Fibroblast of skin of back (primary cell): ENCODE measurements at regions not wholly inside any gene's neighbourhood (a gene's known extent, or its start where the extent isn't known, plus 50 kb on each side); places are given as distances from the start of the nearest gene placed in this dataset.

Experiments used
- DNase-seq: peaks from one replicate; pipeline ENCODE4 v3.0.0-alpha.2; 2013

DNA sequence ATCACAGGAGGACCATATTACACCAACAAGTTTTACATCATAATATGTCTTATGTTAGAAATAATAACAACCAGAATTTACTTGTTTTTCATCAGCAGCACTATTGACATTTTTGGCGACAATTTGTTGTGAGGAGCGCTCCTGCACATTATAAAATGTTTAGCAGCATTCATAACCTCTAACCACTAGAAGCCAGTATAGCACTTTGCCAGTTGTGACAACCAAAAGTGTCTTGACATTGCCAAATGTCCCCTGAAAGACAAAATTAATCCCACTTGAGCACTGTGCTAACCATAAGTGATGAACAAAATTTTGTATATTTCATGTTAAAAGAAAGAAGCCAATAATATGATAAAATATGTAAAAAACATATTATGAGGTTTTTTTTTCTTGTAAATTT lies 356.9 kb upstream of the LMO3 start:
- DNase-seq, result no peak

DNA sequence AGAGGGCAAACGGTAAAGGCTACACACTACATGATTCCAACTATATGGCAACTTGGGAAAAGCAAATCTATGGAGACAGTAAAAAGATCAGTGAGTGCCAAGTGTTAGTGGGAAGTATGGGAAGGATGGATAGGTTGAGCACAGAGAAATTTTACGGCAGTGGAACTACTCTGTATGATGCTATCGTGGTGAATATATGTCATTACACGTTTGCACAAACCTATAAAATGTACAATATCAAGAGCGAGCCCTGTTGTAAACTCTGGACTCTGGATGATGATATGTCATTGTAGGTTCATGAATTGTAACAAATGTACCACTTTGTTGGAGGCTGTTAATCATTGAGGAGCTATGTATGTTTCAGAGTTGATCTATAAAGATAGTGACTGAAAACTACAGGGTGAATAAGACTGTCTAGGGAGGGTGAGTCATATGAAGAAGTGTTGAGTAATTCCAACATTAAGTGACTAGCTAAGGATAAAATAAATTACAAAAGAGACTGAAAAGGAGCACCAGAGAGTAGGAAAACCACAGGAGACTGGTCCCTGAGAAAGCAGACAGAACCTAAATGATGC lies 349.2 kb upstream of the LMO3 start:
- DNase-seq, result no peak

DNA sequence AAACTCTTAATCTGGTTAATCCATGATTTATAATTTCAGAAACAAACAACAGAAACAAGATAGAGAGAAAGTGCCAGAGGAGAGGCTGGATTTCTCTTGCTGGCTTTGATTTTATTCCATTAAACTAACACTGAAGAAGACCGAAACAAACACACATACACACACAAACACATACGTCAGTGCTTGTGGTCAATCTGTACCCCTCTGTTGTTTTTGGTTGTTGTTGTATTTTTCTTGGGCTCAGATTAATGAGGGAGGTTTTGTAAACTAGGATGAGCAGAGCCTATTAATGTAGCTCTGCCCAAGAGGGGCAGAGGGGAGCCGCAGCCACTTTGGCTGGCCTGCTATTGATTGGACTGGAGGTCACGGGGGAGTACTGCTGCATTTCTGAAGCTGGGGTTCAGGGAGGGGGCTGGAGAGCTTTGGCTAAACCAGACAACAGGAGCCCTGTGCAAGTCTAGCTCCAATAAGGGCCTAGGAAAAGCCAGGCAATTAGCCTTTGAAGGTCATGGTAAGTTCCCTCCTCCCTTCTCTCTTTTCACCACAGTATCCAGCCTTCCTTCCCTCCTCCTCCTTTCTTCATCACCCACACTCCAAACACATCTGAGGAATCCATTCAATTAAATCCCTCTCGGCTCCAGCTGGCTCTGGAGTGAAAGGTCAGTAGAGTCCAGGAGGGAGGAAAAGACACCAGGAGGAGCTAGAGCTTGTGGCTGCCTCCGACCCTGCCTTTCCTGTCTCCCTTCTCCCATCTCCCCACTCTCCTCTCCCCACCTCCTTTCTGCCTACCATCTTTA lies 344.1 kb upstream of the LMO3 start:
- no peak for DNase-seq

DNA sequence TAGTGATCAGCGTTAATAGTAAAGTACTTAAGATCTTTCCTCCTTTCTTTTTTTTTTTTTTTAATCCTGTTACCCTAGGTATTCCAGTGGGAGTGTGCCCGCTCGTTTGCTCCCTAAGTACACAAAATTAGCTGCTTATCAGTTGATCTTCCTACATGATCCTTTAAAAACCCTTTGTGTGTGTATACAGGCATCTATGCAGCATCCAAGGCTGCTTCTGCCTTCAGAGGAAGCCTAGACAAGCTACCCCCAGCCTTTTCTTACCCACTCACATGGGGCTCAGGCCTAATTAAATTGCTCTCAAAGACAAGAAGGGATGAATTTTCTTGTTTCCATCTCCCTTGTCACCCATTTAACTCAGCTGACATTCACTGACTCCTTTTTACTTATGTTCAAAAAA lies 343.4 kb upstream of the LMO3 start:
- DNase-seq, result no peak

DNA sequence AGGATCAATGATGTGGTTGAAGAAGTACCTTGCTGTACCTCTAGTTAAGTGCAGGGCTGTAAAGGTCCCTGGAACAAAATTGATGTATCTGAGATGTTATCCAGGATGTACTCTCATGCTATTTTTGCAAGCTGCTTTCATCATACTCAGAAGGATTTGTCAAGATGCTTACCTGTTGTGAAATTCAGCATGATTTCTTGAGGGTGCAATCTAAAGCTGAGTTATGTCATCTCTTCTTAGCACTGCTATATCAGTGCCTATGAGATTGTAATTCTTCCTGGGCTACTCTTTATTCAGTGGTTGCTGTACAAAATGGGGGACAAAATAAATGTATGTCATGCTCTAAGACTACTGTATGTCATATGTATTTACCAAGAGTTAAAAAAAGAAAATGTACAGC lies 340.7 kb upstream of the LMO3 start:
- no peak for DNase-seq

DNA sequence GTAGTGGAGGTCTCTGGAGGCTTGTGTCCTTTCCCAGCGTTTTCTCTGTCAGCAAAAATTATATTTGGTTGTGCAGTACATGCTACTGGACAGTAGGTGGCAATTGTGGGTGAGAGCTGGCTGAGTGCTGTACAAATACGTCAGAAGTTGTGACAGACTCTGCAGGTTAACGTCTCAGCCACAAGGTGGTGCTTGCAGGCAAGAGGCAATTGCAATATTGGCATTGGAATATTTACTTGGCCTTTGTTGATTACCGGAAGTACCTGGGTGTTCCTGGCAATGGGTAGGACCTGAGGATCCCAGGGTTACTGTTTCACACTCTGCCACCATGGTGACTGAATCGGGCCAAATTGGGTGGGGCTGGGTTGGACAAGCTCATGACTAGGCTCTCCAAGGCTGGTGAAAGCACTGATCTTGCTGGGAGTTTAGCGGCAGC lies 333.9 kb upstream of the LMO3 start:
- DNase-seq, result peak; percentile 29

DNA sequence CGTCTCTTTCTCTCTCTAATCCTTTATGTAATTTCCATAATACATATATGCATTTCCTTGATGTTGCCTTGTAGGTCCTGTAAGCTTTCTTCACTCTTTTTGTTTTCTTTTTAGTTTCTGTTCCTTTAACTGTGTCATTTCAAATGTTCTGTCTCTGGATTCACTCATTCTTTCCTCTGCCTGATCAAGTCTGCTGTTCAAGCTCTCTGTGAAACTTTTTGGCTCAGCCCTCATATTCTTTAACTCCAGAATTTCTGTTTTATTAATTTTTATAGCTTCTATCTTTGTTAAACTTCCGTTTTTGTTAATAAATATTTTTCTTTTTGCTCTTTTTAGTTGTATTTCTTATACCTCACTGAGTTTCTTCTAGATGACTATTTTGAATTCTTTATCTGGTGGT lies 321.3 kb upstream of the LMO3 start:
- no peak for DNase-seq

DNA sequence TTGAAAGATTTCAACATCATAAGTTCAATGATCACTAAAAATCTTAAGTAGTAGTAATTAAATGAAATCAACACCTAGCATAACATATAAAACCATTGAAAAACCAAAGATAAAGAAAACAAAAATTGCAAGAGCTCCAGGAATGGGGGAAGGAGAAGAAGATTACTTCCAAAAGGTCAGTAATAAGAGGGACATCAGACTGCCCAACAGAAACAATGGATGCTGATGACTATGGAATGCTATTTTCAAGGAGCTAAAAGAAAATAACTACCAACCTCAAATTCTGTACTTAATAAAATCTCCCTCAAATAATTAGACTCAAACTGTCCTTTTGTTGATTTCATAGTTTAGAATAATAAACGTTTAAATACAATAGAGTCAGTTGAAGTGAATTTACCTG lies 314.5 kb upstream of the LMO3 start:
- no peak for DNase-seq

DNA sequence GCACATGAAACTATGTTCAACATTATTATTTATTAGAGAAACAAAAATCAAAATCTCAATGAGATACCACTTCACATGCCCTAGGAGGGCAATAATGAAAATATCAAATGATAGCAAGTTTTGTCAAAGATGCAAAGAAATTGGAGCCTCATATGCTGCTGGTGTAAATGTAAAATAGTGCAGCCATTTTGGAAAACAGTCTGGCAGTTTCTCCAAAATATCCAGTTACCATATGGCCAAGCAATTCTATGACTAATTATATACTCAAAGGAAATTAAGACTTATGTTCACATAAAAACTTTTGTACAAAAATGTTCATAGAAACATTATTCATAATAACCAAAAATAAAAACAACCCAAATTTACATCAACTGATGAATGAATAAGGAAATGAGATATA lies 313.6 kb upstream of the LMO3 start:
- no peak for DNase-seq

DNA sequence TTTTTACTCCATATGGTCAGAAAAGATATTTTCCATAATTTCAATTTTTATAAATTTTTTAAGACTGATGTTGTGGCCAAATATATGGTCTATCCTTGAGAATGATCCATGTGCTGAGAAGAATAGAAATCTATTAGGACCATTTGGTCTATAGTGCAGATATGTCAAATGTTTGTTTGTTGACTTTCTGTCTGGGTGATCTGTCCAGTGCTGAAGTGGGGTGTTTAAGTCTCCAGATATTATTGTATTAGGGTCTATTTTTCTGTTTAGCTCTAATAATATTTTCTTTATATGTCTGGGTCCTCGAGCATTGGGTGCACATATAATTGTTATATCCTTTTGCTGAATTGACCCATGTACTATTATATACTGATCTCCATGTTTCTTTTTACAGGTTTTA lies 308.9 kb upstream of the LMO3 start:
- no peak for DNase-seq

DNA sequence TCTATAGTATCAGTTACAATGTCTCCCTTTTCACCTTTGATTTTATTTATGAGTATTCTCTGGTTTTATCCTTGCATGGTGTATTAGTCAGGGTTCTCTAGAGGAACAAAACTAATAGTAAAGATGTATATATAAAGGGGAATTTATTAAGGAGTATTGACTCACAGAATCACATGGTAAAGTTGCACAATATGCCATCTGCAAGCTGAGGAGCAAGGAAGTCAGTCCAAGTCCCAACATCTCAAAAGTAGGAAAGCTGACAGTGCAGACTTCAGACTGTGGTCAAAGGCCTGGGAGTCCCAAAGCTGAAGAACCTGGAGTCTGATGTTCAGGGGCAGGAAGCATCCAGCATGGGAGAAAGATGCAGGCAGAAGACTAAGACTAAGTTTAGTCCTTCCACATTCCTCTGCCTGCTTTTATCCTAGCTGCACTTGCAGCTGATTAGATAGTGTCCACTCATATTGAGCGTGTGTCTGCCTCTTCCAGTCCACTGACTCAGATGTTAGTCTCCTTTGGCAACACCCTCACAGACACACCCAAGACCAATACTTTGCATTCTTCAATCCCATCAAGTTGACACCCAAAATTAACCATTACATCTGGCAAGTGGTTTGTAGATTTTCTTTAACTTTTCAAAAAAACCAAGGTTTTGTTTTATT lies 308.0 kb upstream of the LMO3 start:
- DNase-seq, result no peak

DNA sequence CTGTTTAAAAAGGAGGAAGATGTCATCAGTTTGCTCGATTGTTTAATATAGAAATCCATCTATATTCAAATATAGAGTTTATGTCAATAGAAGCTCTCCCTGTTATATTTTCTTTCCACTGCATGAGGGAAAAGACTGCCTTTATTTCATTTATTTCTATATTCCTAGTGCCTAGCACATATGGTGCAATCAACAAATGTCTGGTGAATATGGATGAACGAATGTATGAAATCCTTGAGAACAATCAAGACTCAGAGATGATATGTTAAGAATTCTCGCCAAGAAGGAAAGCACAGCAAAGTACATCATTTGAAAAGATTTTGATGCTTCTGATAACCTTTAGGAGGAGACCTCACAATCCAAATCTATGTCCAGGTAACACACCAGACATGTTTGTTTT lies 296.0 kb upstream of the LMO3 start:
- no peak for DNase-seq

DNA sequence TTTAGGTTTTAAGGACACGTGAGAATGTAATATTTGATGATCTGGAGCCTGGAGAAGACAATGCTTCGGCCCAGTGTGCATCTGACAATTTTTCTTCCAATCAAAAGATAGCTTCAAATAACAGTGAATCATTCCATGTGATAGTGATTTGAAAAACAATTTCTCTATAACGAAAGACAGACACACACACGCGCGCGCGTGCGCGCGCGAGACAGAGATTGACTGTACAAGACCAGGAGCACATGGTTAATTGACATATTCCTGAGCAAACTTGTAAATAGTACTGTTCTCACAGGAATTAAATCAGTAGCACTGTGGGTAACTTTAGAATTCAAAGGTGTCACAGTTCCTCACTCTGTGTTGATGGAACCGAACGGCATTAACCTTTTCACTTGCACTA lies 287.5 kb upstream of the LMO3 start:
- DNase-seq, result no peak

DNA sequence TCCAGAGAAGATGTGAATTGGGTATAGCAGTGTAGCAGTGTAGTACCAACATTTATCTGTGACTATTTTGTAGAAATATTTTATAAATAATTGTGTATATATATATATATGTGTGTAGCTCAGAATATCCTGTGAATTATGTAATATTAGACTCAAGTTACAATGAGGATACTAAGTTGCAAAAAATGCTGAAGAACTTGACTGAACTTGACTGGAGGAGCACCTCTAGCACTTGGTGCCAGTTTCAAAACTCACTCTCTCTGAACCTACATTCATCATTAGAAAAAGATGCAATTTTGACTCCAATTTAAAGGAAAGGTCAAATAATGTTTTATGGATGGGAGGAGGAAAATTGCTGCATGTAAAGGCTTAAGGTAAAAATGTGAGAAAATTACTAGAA lies 285.7 kb upstream of the LMO3 start:
- DNase-seq, result no peak

DNA sequence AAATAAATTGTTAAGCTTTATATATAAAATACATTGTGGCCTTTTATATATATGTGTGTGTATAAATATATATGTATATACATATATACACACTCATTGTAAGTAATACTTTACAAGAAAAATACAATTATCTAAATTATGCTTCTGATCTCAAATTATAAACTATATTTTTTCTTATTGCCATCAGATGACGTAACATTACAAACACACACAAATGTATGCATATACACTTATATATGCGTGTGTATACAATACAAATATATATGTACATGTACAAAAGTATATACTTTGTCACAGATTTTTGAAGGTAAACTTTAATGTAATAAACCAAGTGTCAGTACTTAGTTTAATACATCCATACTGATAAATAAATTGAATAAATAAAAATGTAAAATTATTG lies 278.9 kb upstream of the LMO3 start:
- DNase-seq, result no peak

DNA sequence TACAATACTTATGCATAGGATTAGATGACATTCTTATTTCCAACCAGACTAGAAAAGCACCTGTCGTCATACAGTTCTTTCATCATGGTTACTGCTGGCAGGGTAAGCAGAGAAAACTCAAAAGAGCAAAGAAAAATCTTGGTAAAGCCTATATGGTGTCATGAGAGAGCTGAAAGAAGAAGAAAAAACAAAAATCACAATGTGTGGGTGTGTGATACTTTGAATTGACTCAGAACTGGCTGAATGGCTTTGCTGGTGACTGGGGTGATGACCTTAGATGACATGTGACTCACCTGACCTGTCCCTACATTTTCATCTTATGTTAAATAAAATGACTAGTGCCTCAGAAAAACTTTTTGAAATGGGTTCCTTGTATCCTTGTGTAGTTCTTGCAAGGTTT lies 278.1 kb upstream of the LMO3 start:
- DNase-seq, result no peak

DNA sequence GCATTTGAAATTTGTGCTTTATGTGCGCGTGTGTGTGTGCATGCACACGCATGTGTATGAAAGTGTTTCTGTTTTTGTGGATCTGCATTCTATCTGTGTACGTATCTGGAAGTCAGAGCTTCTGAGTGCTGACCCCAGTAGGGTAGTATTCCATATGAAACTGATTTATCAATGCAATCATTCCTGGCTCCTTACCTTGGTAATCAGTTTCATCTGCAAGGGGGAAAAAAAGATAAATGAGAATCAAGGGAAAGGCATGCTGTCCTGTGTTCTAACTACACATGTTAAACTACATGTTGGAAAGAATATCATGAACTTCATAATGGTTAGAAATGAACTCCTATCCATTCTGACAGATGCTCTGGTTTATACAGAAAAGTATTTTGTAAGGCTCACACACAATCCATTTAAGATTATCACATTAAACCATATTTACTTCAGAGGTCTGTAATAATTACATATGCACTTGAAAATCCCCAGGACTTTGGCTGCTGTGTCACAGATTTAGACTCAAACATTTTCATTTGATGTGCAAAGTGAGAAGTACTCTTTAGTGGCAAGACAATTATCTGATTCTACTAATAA lies 276.1 kb upstream of the LMO3 start:
- no peak for DNase-seq

DNA sequence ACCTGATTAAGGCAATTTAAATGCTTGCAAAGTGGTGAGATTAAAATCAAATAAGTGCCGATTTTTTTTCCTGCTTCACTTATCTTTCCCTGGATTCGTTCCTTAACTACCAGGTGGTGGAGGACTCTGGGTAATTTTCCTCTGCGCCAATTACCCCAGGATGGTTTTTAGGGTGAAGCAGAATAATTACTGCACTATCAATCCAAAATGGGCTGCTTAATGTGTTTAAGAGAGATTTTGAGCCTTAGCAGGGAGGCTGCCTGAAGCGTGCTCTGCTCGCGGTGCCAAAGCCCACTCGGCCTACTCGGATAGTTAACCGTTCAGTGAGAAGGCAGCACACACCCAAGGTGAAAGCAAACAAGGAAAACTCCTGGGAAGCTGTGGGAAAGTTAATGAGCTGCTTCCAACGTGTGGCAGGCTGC lies 274.9 kb upstream of the LMO3 start:
- DNase-seq, result no peak

DNA sequence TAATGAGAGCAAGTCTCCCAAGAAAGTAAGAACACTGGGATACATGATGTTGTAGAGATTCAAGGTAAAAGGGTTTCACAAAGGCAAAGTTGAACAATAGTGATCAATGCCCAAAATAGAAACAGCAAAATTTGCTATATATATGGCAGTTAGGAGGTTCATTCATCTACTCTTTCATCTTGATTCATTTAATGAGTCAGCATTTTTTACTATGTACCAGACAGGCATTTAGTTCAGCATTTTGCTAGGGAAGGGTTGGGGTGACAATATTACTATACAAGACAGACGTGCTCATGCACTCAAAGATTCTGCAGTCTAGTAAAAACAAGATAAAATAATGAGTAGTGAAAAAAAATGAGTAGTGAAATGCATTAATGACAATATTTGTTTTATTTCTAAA lies 264.9 kb upstream of the LMO3 start:
- no peak for DNase-seq

DNA sequence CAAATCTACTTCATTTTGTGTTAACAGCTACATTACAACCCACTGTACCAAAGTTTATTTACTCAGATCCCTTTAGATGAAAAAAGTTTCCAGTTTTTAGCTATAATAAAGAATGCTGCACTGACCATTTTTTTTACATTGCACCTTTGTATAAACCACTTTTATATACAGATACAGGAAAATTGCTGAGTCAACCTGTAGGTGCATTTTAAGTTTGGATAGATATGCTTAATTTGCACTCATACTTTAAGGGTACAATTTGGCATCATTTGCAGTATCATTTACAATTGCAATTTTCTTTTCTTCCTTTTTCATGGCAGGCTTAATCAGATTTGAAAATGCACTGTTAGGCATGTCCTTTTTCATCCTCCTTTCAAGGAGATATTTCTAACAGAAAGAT lies 257.8 kb upstream of the LMO3 start:
- no peak for DNase-seq

DNA sequence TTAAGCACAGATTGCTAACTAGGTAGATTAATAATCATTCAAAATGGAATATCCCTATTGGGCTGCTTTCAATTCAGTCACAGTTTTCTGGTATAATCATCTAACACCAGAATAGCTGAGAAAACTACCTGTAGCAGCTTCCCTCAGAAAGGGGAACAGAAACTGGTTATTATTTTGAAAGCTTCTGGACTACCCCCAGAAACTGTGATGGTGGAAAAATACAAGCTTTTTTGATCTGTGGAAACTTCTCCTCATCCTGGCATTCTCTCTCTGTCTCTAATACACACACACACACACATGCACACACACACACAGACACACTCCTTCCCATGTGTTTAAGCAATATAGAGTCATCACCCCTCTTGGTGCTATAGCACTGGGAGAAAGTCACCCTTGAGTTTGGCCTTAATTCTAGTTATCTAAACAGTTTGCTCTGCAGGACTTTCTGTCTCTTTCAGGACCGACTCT lies 251.5 kb upstream of the LMO3 start:
- DNase-seq, result no peak

DNA sequence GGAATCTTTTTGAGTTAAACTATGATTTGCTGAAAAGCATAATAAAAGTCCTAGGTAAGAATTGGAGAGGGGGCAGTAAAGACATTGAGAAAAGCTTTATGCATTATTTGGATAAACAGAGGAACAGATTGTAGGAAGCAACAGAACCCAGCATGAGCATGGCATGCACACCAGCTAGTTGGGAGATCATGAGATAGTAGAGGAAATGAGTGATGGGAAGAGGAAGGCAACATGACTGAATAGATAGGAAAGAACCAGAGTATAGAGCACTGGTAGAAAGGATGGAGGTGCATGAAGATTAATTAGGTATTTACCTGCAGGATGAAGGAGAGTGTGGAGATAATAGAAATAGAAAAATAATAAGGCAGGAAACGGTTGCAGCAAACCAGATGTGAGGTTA lies 248.5 kb upstream of the LMO3 start:
- DNase-seq, result no peak

DNA sequence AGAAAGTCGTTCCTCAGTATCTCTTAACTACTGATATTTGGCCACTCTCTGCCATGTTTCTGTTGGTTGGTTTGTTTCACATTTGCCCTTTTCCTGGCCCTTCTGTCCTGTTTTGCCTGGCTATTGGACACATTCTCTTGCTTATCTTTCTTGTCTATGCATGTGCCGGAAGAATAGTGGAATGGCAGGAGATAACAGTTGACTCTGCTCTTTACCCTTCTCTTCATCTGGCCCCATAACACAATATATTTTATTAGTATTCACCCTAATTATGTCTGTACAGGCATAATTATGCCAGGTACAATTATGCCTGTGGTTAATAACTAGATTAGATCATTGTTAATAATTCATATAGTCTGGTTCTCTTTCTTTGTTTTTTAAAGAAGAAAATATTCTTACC lies 243.5 kb upstream of the LMO3 start:
- DNase-seq, result no peak

DNA sequence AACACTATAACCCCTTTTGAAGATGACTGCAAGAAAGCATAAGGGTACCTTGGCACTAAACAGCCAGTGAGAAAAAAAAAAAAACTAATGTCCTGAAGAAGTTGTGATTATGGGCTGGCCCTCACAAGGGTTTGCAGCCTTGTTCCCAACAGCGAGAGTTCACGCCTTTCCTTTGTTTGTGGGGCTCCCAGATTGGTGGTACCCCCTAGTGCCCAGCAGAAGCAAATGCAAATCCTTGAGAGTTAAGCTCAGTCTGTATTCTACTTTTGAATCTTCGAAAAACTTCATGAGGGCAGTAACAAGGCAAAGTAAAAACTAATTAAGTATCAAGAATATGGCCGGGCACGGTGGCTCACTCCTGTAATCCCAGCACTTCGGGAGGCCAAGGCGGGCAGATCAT lies 238.9 kb upstream of the LMO3 start:
- DNase-seq, result no peak
